Activated CD4-positive, alpha-beta T cell treated with anti-CD3 and anti-CD28 coated beads, Interleukin-2, amount 10 ng/mL, durations not matched to agents 7 days and 5 days (primary cell): ENCODE measurements at regions not wholly inside any gene's neighbourhood (a gene's known extent, or its start where the extent isn't known, plus 50 kb on each side); places are given as distances from the start of the nearest gene placed in this dataset.
"Not testable (repeated sequence)": the region's sequence is repeated elsewhere in the genome, so short reads cannot be mapped to it uniquely, and the experiment has no call there.

Experiments used
- CTCF ChIA-PET: fragments of 350-600 bp; sonication (Branson Sonifier 250); formaldehyde crosslinking; loops from one replicate; lab custom pipeline; 2021; ENCODE audit warnings: antibody characterized with exemption; lab: Charles Lee
- POLR2A ChIA-PET: fragments of 350-600 bp; sonication (Branson Sonifier 250); formaldehyde crosslinking; loops from one replicate; lab custom pipeline; 2021; ENCODE audit warnings: antibody characterized with exemption; lab: Charles Lee
- DNase-seq: peaks from one replicate; pipeline ENCODE4 v3.0.0-alpha.2; 2020
- H3K27ac Mint-ChIP-seq: one replicate; pipeline ENCODE4 v1.8.0; 2021; ENCODE audit warnings: mild to moderate bottlenecking, moderate library complexity, mixed read lengths
- H3K27me3 Mint-ChIP-seq: one replicate; pipeline ENCODE4 v1.8.0; 2021; ENCODE audit warnings: mixed read lengths
- H3K36me3 Mint-ChIP-seq: one replicate; pipeline ENCODE4 v1.8.0; 2021; ENCODE audit warnings: low read depth, mixed read lengths
- H3K4me1 Mint-ChIP-seq: one replicate; pipeline ENCODE4 v1.8.0; 2021; ENCODE audit warnings: mixed read lengths
- H3K4me3 Mint-ChIP-seq: one replicate; pipeline ENCODE4 v1.8.0; 2021; ENCODE audit warnings: mild to moderate bottlenecking, moderate library complexity, mixed read lengths
- H3K9me3 Mint-ChIP-seq: one replicate; pipeline ENCODE4 v1.8.0; 2021; ENCODE audit warnings: mixed read lengths

DNA sequence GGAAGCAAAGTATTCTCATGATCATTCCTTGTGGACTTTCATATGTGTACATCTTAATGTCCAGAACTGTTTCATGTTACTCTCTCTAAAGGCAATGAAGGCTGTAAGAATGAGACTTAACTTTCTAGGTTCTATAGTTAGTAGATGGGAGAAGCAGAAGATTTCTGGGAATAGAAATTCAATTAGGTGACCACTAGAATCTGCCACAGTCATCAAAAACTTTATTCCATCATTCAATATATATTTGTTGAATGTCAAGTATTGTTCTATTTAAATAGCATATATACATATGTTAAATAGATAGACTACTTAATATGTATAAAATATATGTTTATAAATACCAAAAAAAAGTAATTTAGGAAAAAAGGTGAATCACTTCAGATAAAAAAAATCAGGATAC lies 972.9 kb downstream of the SLC6A15 start:
- POLR2A ChIA-PET, result no interaction called here
- Mint-ChIP-seq H3K4me3 (no peak overlapping the region), H3K4me1 (no peaks in the 10 kb centered on the region)

GRCh38 chr12:83933615-83934014 lies 979.0 kb downstream of the SLC6A15 start:
- Mint-ChIP-seq H3K27me3 (no peaks in the 10 kb centered on the region), H3K27ac (no peak overlapping the region), H3K4me1 (no peaks in the 10 kb centered on the region), H3K4me3 (no peak overlapping the region), H3K36me3 (no peaks in the 10 kb centered on the region), H3K9me3 (no peaks in the 10 kb centered on the region)
- DNase-seq, result no peak
- POLR2A ChIA-PET, result no interaction called here
- CTCF ChIA-PET, result no interaction called here

More for the DNA sequence above, 972.9 kb downstream of the SLC6A15 start:
- Mint-ChIP-seq H3K36me3 (no peaks in the 10 kb centered on the region), H3K27me3 (no peaks in the 10 kb centered on the region), H3K9me3 (peaks cover 2% of the 10 kb centered on the region), H3K27ac (no peak overlapping the region)
- no peak for DNase-seq
- CTCF ChIA-PET, result no interaction called here

- Mint-ChIP-seq H3K4me1 (no peaks in the 10 kb centered on the region), H3K9me3 (no peaks in the 10 kb centered on the region), H3K27ac (no peak overlapping the region), H3K4me3 (no peak overlapping the region), H3K27me3 (no peaks in the 10 kb centered on the region), H3K36me3 (no peaks in the 10 kb centered on the region)
- no peak for DNase-seq
- ChIA-PET CTCF (no interaction called here), POLR2A (no interaction called here)
These were observed 980.6 kb downstream of the SLC6A15 start for GRCh38 chr12:83932011-83932410.

DNA sequence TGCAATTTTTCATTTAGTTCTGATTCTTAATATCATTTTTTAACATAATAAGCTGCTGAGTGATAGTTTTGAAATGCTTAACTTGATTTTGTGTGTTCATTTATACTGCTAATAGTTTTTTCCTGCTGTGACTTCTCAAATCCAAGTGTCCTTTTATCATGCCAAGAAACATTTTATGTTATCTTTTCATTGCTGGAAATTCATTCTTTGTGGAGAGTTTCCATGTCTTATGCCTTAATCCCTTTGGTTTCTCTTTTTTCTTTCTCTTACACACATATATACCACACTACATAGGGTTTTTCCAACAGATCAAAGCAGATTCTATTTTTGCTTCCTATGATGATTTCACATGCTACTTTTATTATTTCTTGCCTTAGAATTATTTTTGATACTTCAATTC lies 981.1 kb downstream of the SLC6A15 start:
- no peak for DNase-seq
- no peak overlapping the region for H3K4me3 Mint-ChIP-seq
- no peaks in the 10 kb centered on the region for H3K36me3 Mint-ChIP-seq
- H3K27me3 Mint-ChIP-seq, result no peaks in the 10 kb centered on the region
- no peaks in the 10 kb centered on the region for H3K4me1 Mint-ChIP-seq
- ChIA-PET POLR2A (no interaction called here), CTCF (no interaction called here)
- no peaks in the 10 kb centered on the region for H3K9me3 Mint-ChIP-seq
- H3K27ac Mint-ChIP-seq, result no peak overlapping the region

- H3K27me3 Mint-ChIP-seq, result not testable (repeated sequence)
These were observed 982.8 kb downstream of the SLC6A15 start for GRCh38 chr12:83929792-83930191.

DNA sequence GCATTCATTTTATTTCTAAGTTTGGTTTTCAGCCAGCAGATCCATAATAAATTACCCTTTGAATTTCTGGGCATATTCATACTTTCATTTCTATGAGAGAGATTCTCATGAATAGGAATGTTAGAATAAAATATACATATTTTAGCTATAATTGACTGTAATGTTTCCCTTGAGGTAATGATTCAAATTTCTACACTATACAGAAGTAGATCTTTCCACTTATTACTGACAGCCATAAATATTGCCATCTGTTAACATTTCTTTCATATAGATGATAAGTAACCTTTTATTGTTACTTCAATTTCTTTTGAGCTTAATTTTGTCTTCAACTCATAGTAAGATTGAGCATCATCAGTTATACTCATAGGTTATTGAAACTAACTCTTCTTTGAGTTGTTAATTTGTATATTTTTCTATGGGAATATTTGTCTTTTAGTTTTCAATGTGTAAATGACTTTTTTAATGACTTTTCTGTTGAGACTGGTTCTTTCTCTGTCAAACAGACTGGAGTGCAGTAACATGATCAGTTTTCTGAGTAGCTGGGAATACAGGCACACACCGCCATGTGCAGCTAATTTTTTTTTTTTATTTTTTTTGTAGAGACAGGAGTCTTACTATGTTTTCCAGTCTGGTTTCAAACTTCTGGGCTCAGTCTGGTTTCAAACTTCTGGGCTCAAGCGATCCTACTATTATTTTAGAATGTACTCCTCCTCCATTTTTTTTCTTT lies 991.6 kb downstream of the SLC6A15 start:
- no peaks in the 10 kb centered on the region for H3K36me3 Mint-ChIP-seq
- no peak for DNase-seq
- ChIA-PET POLR2A (no interaction called here), CTCF (no interaction called here)
- no peaks in the 10 kb centered on the region for H3K4me1 Mint-ChIP-seq
- no peaks in the 10 kb centered on the region for H3K9me3 Mint-ChIP-seq
- no peaks in the 10 kb centered on the region for H3K27me3 Mint-ChIP-seq
- H3K4me3 Mint-ChIP-seq, result no peak overlapping the region
- H3K27ac Mint-ChIP-seq, result no peak overlapping the region

More at GRCh38 chr12:83929792-83930191, 982.8 kb downstream of the SLC6A15 start:
- H3K4me1 Mint-ChIP-seq, H3K27ac Mint-ChIP-seq, H3K9me3 Mint-ChIP-seq, H3K4me3 Mint-ChIP-seq, DNase-seq, POLR2A ChIA-PET, H3K36me3 Mint-ChIP-seq, CTCF ChIA-PET: not testable (repeated sequence)

- ChIA-PET CTCF (no interaction called here), POLR2A (no interaction called here)
- no peak for DNase-seq
- no peak overlapping the region for H3K27ac Mint-ChIP-seq
- H3K4me1 Mint-ChIP-seq, result no peaks in the 10 kb centered on the region
- H3K4me3 Mint-ChIP-seq, result no peak overlapping the region
- no peaks in the 10 kb centered on the region for H3K27me3 Mint-ChIP-seq
- H3K9me3 Mint-ChIP-seq, result no peaks in the 10 kb centered on the region
- H3K36me3 Mint-ChIP-seq, result no peaks in the 10 kb centered on the region
These were observed 993.5 kb downstream of the SLC6A15 start for GRCh38 chr12:83919081-83919480.

- no peak for DNase-seq
- H3K27me3 Mint-ChIP-seq, result no peaks in the 10 kb centered on the region
- ChIA-PET CTCF (no interaction called here), POLR2A (no interaction called here)
- no peaks in the 10 kb centered on the region for H3K36me3 Mint-ChIP-seq
- no peaks in the 10 kb centered on the region for H3K4me1 Mint-ChIP-seq
- peaks cover 14% of the 10 kb centered on the region for H3K9me3 Mint-ChIP-seq
- no peak overlapping the region for H3K4me3 Mint-ChIP-seq
- no peak overlapping the region for H3K27ac Mint-ChIP-seq
These were observed 1008.4 kb downstream of the SLC6A15 start for GRCh38 chr12:83904175-83904574.

DNA sequence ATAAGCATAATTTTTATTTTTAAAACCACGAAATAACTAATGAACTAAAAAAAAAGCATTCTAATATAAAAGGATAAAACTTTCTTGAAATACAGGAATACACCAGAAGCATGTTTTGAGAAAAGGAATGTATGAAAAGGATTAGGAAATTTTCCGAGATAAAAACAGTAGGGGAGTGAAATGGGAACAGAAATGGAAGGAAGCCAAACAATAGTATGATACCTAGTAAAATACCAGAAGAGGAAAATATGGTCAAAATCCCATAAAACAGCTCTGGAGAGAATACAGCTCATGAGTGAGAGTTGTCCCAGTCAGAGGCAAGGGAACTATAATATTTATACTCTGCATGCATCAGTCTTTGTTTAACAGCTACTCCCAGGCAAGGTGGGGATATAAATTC lies 1016.2 kb downstream of the SLC6A15 start:
- peaks cover 16% of the 10 kb centered on the region for H3K9me3 Mint-ChIP-seq
- no peak for DNase-seq
- H3K4me1 Mint-ChIP-seq, result no peaks in the 10 kb centered on the region
- CTCF ChIA-PET, result no interaction called here
- no peak overlapping the region for H3K27ac Mint-ChIP-seq
- POLR2A ChIA-PET, result no interaction called here
- H3K36me3 Mint-ChIP-seq, result no peaks in the 10 kb centered on the region
- H3K27me3 Mint-ChIP-seq, result no peaks in the 10 kb centered on the region
- no peak overlapping the region for H3K4me3 Mint-ChIP-seq

GRCh38 chr12:83893101-83893500 lies 1019.5 kb downstream of the SLC6A15 start:
- Mint-ChIP-seq H3K27me3 (no peaks in the 10 kb centered on the region), H3K4me1 (no peaks in the 10 kb centered on the region), H3K27ac (no peak overlapping the region), H3K4me3 (no peak overlapping the region), H3K9me3 (peaks cover 6% of the 10 kb centered on the region), H3K36me3 (no peaks in the 10 kb centered on the region)
- POLR2A ChIA-PET, result no interaction called here
- CTCF ChIA-PET, result no interaction called here
- no peak for DNase-seq

GRCh38 chr12:83889745-83890144 lies 1022.9 kb downstream of the SLC6A15 start:
- Mint-ChIP-seq H3K4me1 (no peaks in the 10 kb centered on the region), H3K4me3 (no peak overlapping the region), H3K27me3 (no peaks in the 10 kb centered on the region), H3K36me3 (no peaks in the 10 kb centered on the region), H3K27ac (no peak overlapping the region), H3K9me3 (peaks cover 6% of the 10 kb centered on the region)
- no peak for DNase-seq
- POLR2A ChIA-PET, result no interaction called here
- CTCF ChIA-PET, result interaction anchor here (0.6 kb wide), 1 partner anchor 1808 kb away, joined by 3 read pairs; no protein-coding TSS in a partner anchor

GRCh38 chr12:83886479-83886878 lies 1026.1 kb downstream of the SLC6A15 start:
- POLR2A ChIA-PET, result no interaction called here
- CTCF ChIA-PET, result no interaction called here

GRCh38 chr12:83870921-83871599 lies 1041.5 kb downstream of the SLC6A15 start:
- H3K27me3 Mint-ChIP-seq, POLR2A ChIA-PET: not testable (repeated sequence)

More at GRCh38 chr12:83886479-83886878, 1026.1 kb downstream of the SLC6A15 start:
- H3K27ac Mint-ChIP-seq, result no peak overlapping the region
- H3K27me3 Mint-ChIP-seq, result no peaks in the 10 kb centered on the region
- H3K4me3 Mint-ChIP-seq, result no peak overlapping the region
- DNase-seq, result no peak
- peaks cover 3% of the 10 kb centered on the region for H3K9me3 Mint-ChIP-seq
- no peaks in the 10 kb centered on the region for H3K4me1 Mint-ChIP-seq
- no peaks in the 10 kb centered on the region for H3K36me3 Mint-ChIP-seq

More at GRCh38 chr12:83870921-83871599, 1041.5 kb downstream of the SLC6A15 start:
- H3K36me3 Mint-ChIP-seq, CTCF ChIA-PET, H3K4me1 Mint-ChIP-seq, H3K4me3 Mint-ChIP-seq, DNase-seq, H3K9me3 Mint-ChIP-seq, H3K27ac Mint-ChIP-seq: not testable (repeated sequence)
